GM12864 (cell line): ENCODE measurements at regions not wholly inside any gene's neighbourhood (a gene's known extent, or its start where the extent isn't known, plus 50 kb on each side); places are given as distances from the start of the nearest gene placed in this dataset.
"Not testable (repeated sequence)": the region's sequence is repeated elsewhere in the genome, so short reads cannot be mapped to it uniquely, and the experiment has no call there.

Experiments used
- DNase-seq: peaks from one replicate; pipeline ENCODE4 v3.0.0-alpha.2; 2011; ENCODE audit warnings: low read depth
- H3K4me3 ChIP-seq: 2 replicates; pipeline ENCODE4 v1.5.1; 2011; ENCODE audit warnings: mild to moderate bottlenecking, low read depth, low read length, control low read depth
- CTCF ChIP-seq: IDR thresholded peaks from 2 replicates; pipeline ENCODE4 v1.5.1; 2011; ENCODE audit warnings: low read depth, mild to moderate bottlenecking, moderate library complexity, low read length, control low read depth, inconsistent platforms; ENCODE audit errors: missing control alignments

- no peak overlapping the region for H3K4me3 ChIP-seq
- DNase-seq, result no peak
- TF ChIP-seq CTCF, result no peak
Observed at GRCh38 chr4:147250062-147250461, 230.8 kb upstream of the EDNRA start.

GRCh38 chr4:147255268-147255667 lies 225.6 kb upstream of the EDNRA start:
- DNase-seq, H3K4me3 ChIP-seq: not testable (repeated sequence)

- DNase-seq, H3K4me3 ChIP-seq: not testable (repeated sequence)
Observed at GRCh38 chr4:147259271-147259670, 221.6 kb upstream of the EDNRA start.

- DNase-seq, result no peak
- H3K4me3 ChIP-seq, result no peak overlapping the region
- no peak for TF ChIP-seq CTCF
Observed at GRCh38 chr4:147284256-147284835, 196.6 kb upstream of the EDNRA start.

- no peak for TF ChIP-seq CTCF
- DNase-seq, result no peak
Observed at GRCh38 chr4:147284935-147285334, 196.0 kb upstream of the EDNRA start.

GRCh38 chr4:147285751-147286150 lies 195.1 kb upstream of the EDNRA start:
- TF ChIP-seq CTCF, result no peak
- no peak overlapping the region for H3K4me3 ChIP-seq
- no peak for DNase-seq

More at GRCh38 chr4:147284935-147285334, 196.0 kb upstream of the EDNRA start:
- H3K4me3 ChIP-seq, result no peak overlapping the region

- no peak for DNase-seq
- TF ChIP-seq CTCF, result no peak
- no peak overlapping the region for H3K4me3 ChIP-seq
Observed at GRCh38 chr4:147286846-147287587, 193.9 kb upstream of the EDNRA start.

GRCh38 chr4:147287588-147287890 lies 193.4 kb upstream of the EDNRA start:
- TF ChIP-seq CTCF, result no peak
- DNase-seq, result no peak
- no peak overlapping the region for H3K4me3 ChIP-seq
